Esophagus (tissue), 2 donors: ENCODE measurements at regions not wholly inside any gene's neighbourhood (a gene's known extent, or its start where the extent isn't known, plus 50 kb on each side); places are given as distances from the start of the nearest gene placed in this dataset.

ENCODE experiments used
- H3K27ac ChIP-seq, 2 donors: one replicate each; pipeline ENCODE4 v1.5.1; 2013; ENCODE audit warnings: low read depth in 2 of 2, mild to moderate bottlenecking in 2 of 2, inconsistent platforms in 1 of 2, low read length in 1 of 2, moderate library complexity in 1 of 2
- H3K27me3 ChIP-seq, 2 donors: one replicate each; pipeline ENCODE4 v1.6.1; 2013; ENCODE audit warnings: low read length in 2 of 2, control low read depth in 1 of 2, mild to moderate bottlenecking in 1 of 2; ENCODE audit not compliant: insufficient read depth in 2 of 2, control insufficient read depth in 1 of 2
- H3K36me3 ChIP-seq, 2 donors: one replicate each; pipeline ENCODE4 v1.6.1; 2013; ENCODE audit warnings: low read length in 1 of 2; ENCODE audit not compliant: control insufficient read depth in 2 of 2, insufficient read depth in 2 of 2
- H3K4me1 ChIP-seq, 2 donors: one replicate each; pipeline ENCODE4 v1.6.1; 2013; ENCODE audit warnings: low read length in 1 of 2; ENCODE audit not compliant: control insufficient read depth in 2 of 2, insufficient read depth in 2 of 2
- H3K4me3 ChIP-seq, 2 donors: one replicate each; pipeline ENCODE4 v1.5.1; 2013; ENCODE audit warnings: low read length in 2 of 2, mild to moderate bottlenecking in 2 of 2, low read depth in 1 of 2, moderate library complexity in 1 of 2
- H3K9me3 ChIP-seq, 2 donors: one replicate each; pipeline ENCODE4 v1.6.1; 2013; ENCODE audit warnings: mild to moderate bottlenecking in 2 of 2, low read depth in 1 of 2, low read length in 1 of 2, moderate library complexity in 1 of 2; ENCODE audit not compliant: control insufficient read depth in 2 of 2, insufficient read depth in 1 of 2
- WGBS, 2 donors: extraction: QIAGEN DNeasy Blood & Tissue Kit; methylation state at CpG; one replicate each; pipeline ENCODE4 v1.1.7; 2013; 5-methylcytosine and 5-hydroxymethylcytosine counted together
- donor health status: healthy with polysubstance abuse.
- donor health status: Bipolar disorder and iron deficiency.

DNA sequence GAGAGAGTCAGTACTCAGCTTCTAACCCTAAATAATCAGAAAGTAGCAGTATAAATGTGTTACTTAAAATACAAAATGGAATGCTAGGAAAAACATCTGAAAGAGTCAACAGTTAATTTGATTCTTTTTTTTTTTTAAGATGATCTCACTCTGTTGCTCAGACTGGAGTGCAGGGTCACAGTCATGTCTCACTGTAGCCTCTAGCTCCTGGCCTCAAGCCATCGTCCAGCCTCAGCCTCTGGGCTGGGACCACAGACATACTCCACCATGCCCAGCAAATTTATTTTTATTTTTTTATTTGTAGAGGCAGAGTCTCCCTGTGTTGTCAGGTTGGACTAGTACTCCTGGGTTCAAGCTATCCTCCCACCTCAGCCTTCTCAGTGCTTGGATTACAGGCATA is 424.9 kb downstream of the IRX2 start:
- no peaks in the 10 kb centered on the region for H3K9me3 ChIP-seq
- no peaks in the 10 kb centered on the region for H3K27me3 ChIP-seq
- H3K4me1 ChIP-seq: no peaks in the 10 kb centered on the region
- H3K27ac ChIP-seq: no peak overlapping the region
- no peak overlapping the region for H3K4me3 ChIP-seq
- WGBS, 2 donors: 57 to 60% methylated on average over 1 of the region's 1 CpG
- no peaks in the 10 kb centered on the region for H3K36me3 ChIP-seq

DNA sequence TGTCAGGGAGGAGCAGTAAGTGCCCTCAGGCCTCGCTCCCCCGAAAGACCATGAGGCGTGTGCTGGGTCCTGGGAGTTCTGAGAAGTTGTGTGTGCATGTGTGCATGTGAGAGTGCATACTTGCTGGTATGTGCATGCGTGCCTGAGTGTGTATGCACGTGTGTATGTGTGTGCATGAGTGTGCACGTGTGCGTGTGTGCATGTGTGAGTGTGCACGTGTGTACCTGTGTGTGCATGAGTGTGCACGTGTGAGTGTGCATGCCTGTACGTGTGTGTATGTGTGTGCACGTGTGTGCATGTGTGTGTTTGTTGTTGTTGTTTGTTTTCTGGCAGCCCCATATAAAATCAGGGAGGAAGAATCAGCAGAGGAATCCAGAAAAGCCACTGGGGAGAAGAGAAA is 426.7 kb downstream of the IRX2 start:
- H3K27ac ChIP-seq: no peak overlapping the region
- H3K4me3 ChIP-seq: no peak overlapping the region
- H3K36me3 ChIP-seq: no peaks in the 10 kb centered on the region
- no peaks in the 10 kb centered on the region for H3K27me3 ChIP-seq
- no peaks in the 10 kb centered on the region for H3K4me1 ChIP-seq
- no peaks in the 10 kb centered on the region for H3K9me3 ChIP-seq
- 88 to 90% methylated on average over 11 of the region's 11 CpGs for WGBS, 2 donors

- Histone ChIP-seq H3K4me3 (no peak overlapping the region), H3K27me3 (no peaks in the 10 kb centered on the region), H3K4me1 (no peaks in the 10 kb centered on the region), H3K9me3 (no peaks in the 10 kb centered on the region), H3K27ac (no peak overlapping the region), H3K36me3 (no peaks in the 10 kb centered on the region)
- 77 to 84% methylated on average over 7 of the region's 7 CpGs for WGBS, 2 donors
Measured at GRCh38 chr5:2320611-2321010, 430.9 kb downstream of the IRX2 start.

- H3K36me3 ChIP-seq: no peaks in the 10 kb centered on the region
- WGBS, 2 donors: 57 to 75% methylated on average over 2 of the region's 2 CpGs
- H3K27me3 ChIP-seq: no peaks in the 10 kb centered on the region
Measured at GRCh38 chr5:2317540-2317939, 433.9 kb downstream of the IRX2 start.

GRCh38 chr5:2311851-2312250 is 429.1 kb upstream of the IRX4 start:
- Histone ChIP-seq H3K27ac (no peak overlapping the region), H3K27me3 (no peaks in the 10 kb centered on the region), H3K4me3 (no peak overlapping the region), H3K4me1 (no peaks in the 10 kb centered on the region), H3K36me3 (no peaks in the 10 kb centered on the region), H3K9me3 (no peaks in the 10 kb centered on the region)
- WGBS, 2 donors: 31 to 32% methylated on average over 3 of the region's 3 CpGs

More at GRCh38 chr5:2317540-2317939, 433.9 kb downstream of the IRX2 start:
- Histone ChIP-seq H3K9me3 (no peaks in the 10 kb centered on the region), H3K4me3 (no peak overlapping the region), H3K27ac (no peak overlapping the region), H3K4me1 (no peaks in the 10 kb centered on the region)

DNA sequence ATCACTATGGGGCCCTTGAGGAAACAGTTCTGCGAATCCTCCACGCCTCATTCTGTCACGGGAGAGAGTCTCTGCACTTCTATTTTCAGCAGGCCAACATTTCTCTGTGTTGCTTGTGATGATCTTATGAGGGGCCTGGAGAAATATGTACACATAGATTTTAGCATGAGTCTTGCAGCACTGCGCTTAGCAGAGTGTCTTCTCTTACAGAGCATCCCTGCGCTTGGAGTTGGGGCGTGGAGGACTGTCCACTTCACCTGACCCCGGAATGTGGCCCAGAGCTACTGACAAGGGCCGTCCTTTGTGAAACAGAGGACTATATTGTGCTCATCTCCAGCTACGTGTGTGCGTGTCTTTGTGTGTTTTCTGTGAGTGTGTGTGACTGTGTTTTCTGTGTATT is 428.2 kb upstream of the IRX4 start:
- Histone ChIP-seq H3K36me3 (no peaks in the 10 kb centered on the region), H3K4me3 (no peak overlapping the region), H3K9me3 (no peaks in the 10 kb centered on the region), H3K4me1 (no peaks in the 10 kb centered on the region), H3K27ac (no peak overlapping the region), H3K27me3 (no peaks in the 10 kb centered on the region)
- 90% methylated on average over 10 of the region's 10 CpGs for WGBS, 2 donors

DNA sequence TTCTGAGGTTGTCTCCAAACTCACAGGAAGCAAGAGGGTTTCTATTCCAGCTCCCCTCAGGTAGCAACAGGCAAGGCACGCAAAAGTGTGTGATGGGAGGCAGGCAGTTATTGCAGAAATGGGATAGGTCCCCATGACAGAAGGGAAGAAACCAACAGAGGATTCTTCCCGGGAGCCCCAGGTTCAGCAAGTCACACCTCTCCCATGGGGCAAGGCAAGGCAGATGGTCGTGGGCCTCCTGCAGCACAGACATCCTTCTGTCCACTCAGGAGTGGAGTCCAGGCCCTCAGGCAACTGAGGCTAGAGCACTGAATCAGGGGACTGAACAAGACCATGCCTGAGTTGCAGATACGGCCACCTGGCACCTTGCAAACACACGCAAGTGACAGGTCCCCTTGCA is 424.9 kb upstream of the IRX4 start:
- no peak overlapping the region for H3K4me3 ChIP-seq
- H3K36me3 ChIP-seq: no peaks in the 10 kb centered on the region
- H3K4me1 ChIP-seq: no peaks in the 10 kb centered on the region
- H3K27ac ChIP-seq: no peak overlapping the region
- H3K27me3 ChIP-seq: no peaks in the 10 kb centered on the region
- no peaks in the 10 kb centered on the region for H3K9me3 ChIP-seq
- 84 to 88% methylated on average over 5 of the region's 5 CpGs for WGBS, 2 donors

DNA sequence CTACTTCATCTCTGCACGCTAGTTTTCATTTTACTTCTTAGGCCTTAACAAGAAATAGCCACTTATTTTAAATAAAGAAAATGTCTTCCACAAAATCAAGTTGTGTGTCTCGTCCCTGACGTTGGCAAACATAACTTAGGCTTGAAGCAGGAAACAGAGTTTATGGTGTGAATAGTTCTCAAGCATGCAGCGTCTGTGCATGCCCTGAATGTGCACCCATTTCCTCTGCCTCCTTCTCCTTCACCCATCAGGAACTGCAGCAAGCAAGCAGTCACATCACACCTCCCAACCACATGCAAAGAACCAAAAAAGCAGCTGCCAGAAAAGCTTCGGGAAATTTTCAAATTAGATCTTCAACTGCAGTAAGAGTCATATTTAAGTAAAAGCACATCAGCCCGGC is 424.0 kb upstream of the IRX4 start:
- H3K27me3 ChIP-seq: no peaks in the 10 kb centered on the region
- H3K4me1 ChIP-seq: no peaks in the 10 kb centered on the region
- H3K27ac ChIP-seq: no peak overlapping the region
- H3K9me3 ChIP-seq: no peaks in the 10 kb centered on the region
- WGBS, 2 donors: 81 to 83% methylated on average over 6 of the region's 6 CpGs
- H3K4me3 ChIP-seq: no peak overlapping the region
- no peaks in the 10 kb centered on the region for H3K36me3 ChIP-seq

GRCh38 chr5:2303431-2304100 is 420.8 kb upstream of the IRX4 start:
- Histone ChIP-seq H3K27me3 (no peaks in the 10 kb centered on the region), H3K9me3 (no peaks in the 10 kb centered on the region), H3K36me3 (no peaks in the 10 kb centered on the region), H3K27ac (no peak overlapping the region), H3K4me1 (no peaks in the 10 kb centered on the region), H3K4me3 (no peak overlapping the region)
- 61 to 64% methylated on average over 14 of the region's 14 CpGs for WGBS, 2 donors

- Histone ChIP-seq H3K4me1 (no peaks in the 10 kb centered on the region), H3K27me3 (no peaks in the 10 kb centered on the region), H3K36me3 (no peaks in the 10 kb centered on the region), H3K27ac (no peak overlapping the region), H3K4me3 (no peak overlapping the region), H3K9me3 (no peaks in the 10 kb centered on the region)
- 82 to 87% methylated on average over 16 of the region's 16 CpGs for WGBS, 2 donors
Measured at GRCh38 chr5:2302169-2302568, 419.4 kb upstream of the IRX4 start.
